Endothelial cell of umbilical vein (primary cell): ENCODE measurements at regions not wholly inside any gene's neighbourhood (a gene's known extent, or its start where the extent isn't known, plus 50 kb on each side); places are given as distances from the start of the nearest gene placed in this dataset.

Experiments
- BruUV-seq: library from RNA; stranded (reverse); fragments of 400-500 nt; replicated peaks from 2 replicates; lab custom pipeline; 2021; lab: Mats Ljungman, UMichigan
- CTCF ChIA-PET: fragments of 300-600, 350-600 bp; sonication (Branson Sonifier 250); formaldehyde crosslinking; loops from one replicate; lab custom pipeline; 2021; ENCODE audit warnings: antibody characterized with exemption, inconsistent platforms; lab: Charles Lee
- POLR2A ChIA-PET: fragments of 300-600, 350-600 bp; sonication (Branson Sonifier 250); formaldehyde crosslinking; loops from one replicate; lab custom pipeline; 2021; ENCODE audit warnings: antibody characterized with exemption, inconsistent platforms; lab: Charles Lee
- DNase-seq: peaks from one replicate; pipeline ENCODE4 v3.0.0-alpha.2; 2011; ENCODE audit warnings: low read depth, low spot score
- FAIRE-seq: peaks from 2 replicates; lab custom pipeline; 2011; peaks lifted over from hg19 to GRCh38; lab: Jason Lieb, UNC
- H2AFZ ChIP-seq: 2 replicates; pipeline ENCODE4 v1.6.0; 2012; ENCODE audit warnings: low read depth, low read length, control low read depth, inconsistent platforms
- H3K27ac ChIP-seq: 2 replicates; pipeline ENCODE4 v1.5.1; 2011; ENCODE audit warnings: low read depth, mild to moderate bottlenecking, control low read depth, low read length, moderate library complexity; ENCODE audit not compliant: insufficient read depth
- H3K27me3 ChIP-seq, 2 experiments: 2 replicates each; pipeline versions ENCODE4 v1.6.0 to v1.6.1; 2011; ENCODE audit warnings: low read length in 2 of 2, mixed read lengths in 1 of 2; ENCODE audit not compliant: control insufficient read depth in 2 of 2, insufficient read depth in 2 of 2
- H3K36me3 ChIP-seq, 2 experiments: 2 replicates in 1 of 2; 3 replicates in 1 of 2; pipeline ENCODE4 v1.5.1; 2011; ENCODE audit warnings: low read length in 2 of 2, mild to moderate bottlenecking in 1 of 2, moderate library complexity in 1 of 2; ENCODE audit not compliant: control insufficient read depth in 2 of 2, insufficient read depth in 2 of 2; ENCODE audit errors: extremely low read depth in 1 of 2
- H3K4me1 ChIP-seq: 3 replicates; pipeline ENCODE4 v1.5.1; 2011; ENCODE audit warnings: mild to moderate bottlenecking, low read length; ENCODE audit not compliant: control insufficient read depth, insufficient read depth; ENCODE audit errors: extremely low read depth
- H3K4me2 ChIP-seq: 2 replicates; pipeline ENCODE4 v1.6.1; 2011; ENCODE audit warnings: low read length, control low read depth, mixed read lengths; ENCODE audit not compliant: insufficient read depth
- H3K4me3 ChIP-seq, 3 experiments: fragments of 200-600 bp in 1 of 3; sonication (generic), shearing (Covaris generic) in 1 of 3; replicated peaks in 1 of 3; 2 replicates each; pipeline ENCODE4 v1.5.1; 2011 to 2016; ENCODE audit warnings: control low read depth in 3 of 3, low read length in 3 of 3, mild to moderate bottlenecking in 2 of 3, inconsistent platforms in 1 of 3, low read depth in 1 of 3, moderate library complexity in 1 of 3; ENCODE audit not compliant: insufficient read depth in 1 of 3
- H3K79me2 ChIP-seq: 2 replicates; pipeline ENCODE4 v1.6.0; 2012; ENCODE audit warnings: low read length, inconsistent platforms; ENCODE audit not compliant: control insufficient read depth, insufficient read depth
- H3K9ac ChIP-seq: replicated peaks from 2 replicates; pipeline ENCODE3; 2011; ENCODE audit warnings: low read length, control low read depth; ENCODE audit not compliant: insufficient read depth; ENCODE audit errors: extremely low read depth
- H3K9me1 ChIP-seq: replicated peaks from 3 replicates; pipeline ENCODE4 v1.6.0; 2011; ENCODE audit warnings: mild to moderate bottlenecking, low read length; ENCODE audit not compliant: control insufficient read depth, insufficient read depth; ENCODE audit errors: extremely low read depth
- H3K9me3 ChIP-seq: replicated peaks from 2 replicates; pipeline ENCODE4 v1.5.1; 2012; ENCODE audit warnings: low read length, inconsistent platforms; ENCODE audit not compliant: control insufficient read depth, insufficient read depth
- H4K20me1 ChIP-seq: replicated peaks from 2 replicates; pipeline ENCODE3; 2011; ENCODE audit warnings: mild to moderate bottlenecking, low read length; ENCODE audit not compliant: control insufficient read depth, insufficient read depth; ENCODE audit errors: extremely low read depth
- EZH2 ChIP-seq: IDR thresholded peaks from 2 replicates; pipeline ENCODE4 v1.6.1; 2012; ENCODE audit warnings: borderline replicate concordance, low read depth, mild to moderate bottlenecking, moderate library complexity, low read length, inconsistent platforms; ENCODE audit not compliant: severe bottlenecking
- FOS ChIP-seq: IDR thresholded peaks from 2 replicates; pipeline ENCODE4 v1.6.1; 2011; ENCODE audit warnings: mild to moderate bottlenecking, low read length, moderate library complexity, borderline replicate concordance; ENCODE audit not compliant: insufficient read depth
- GATA2 ChIP-seq: IDR thresholded peaks from 2 replicates; pipeline ENCODE4 v1.7.0; 2011; ENCODE audit warnings: low read depth, mild to moderate bottlenecking, moderate library complexity, mixed read lengths, low read length; ENCODE audit not compliant: insufficient read length, insufficient read depth
- JUN ChIP-seq: IDR thresholded peaks from 2 replicates; pipeline ENCODE4 v1.6.1; 2011; ENCODE audit warnings: borderline replicate concordance, low read depth; ENCODE audit not compliant: insufficient read length, insufficient read depth
- MYC ChIP-seq: IDR thresholded peaks from one replicate; pipeline ENCODE4 v1.6.1; 2011; ENCODE audit warnings: mild to moderate bottlenecking, low read depth, low read length
- POLR2A ChIP-seq: IDR thresholded peaks from 2 replicates; pipeline ENCODE4 v1.6.1; 2012; ENCODE audit warnings: low read depth, mild to moderate bottlenecking, control low read depth, low read length
- POLR2AphosphoS5 ChIP-seq: IDR thresholded peaks from 2 replicates; pipeline ENCODE4 v1.6.1; 2012; ENCODE audit warnings: low read depth, mild to moderate bottlenecking, control low read depth, low read length, moderate library complexity; ENCODE audit not compliant: insufficient read depth
- dilution Hi-C: fragments of 300-500 bp; cut with MboI; formaldehyde crosslinking; loops from one replicate; pipeline ENCODE4 v1.15.0; 2019; ENCODE audit warnings: low sequenced_read_pairs; ENCODE audit not compliant: extremely low pct_ligation_motif_present
- intact Hi-C: fragments of 100-400 bp; cut with micrococcal nuclease; formaldehyde crosslinking; loops from one replicate; pipeline ENCODE4 v1.10.0; 2022
- TF ChIP-seq, protein P1 (sequence below): IDR thresholded peaks from 2 replicates; pipeline ENCODE4 v1.6.1; 2011; ENCODE audit not compliant: insufficient read depth, insufficient read length
- TF ChIP-seq, protein P2 (sequence below), 2 donors: IDR thresholded peaks; 1 replicate in 1 of 2; 2 replicates in 1 of 2; pipeline ENCODE4 v1.5.1; 2011; ENCODE audit warnings: low read length in 2 of 2, mild to moderate bottlenecking in 2 of 2, moderate library complexity in 2 of 2, control low read depth in 1 of 2, inconsistent platforms in 1 of 2, low read depth in 1 of 2; ENCODE audit not compliant: insufficient read depth in 1 of 2; ENCODE audit errors: extremely low read depth in 1 of 2

DNA sequence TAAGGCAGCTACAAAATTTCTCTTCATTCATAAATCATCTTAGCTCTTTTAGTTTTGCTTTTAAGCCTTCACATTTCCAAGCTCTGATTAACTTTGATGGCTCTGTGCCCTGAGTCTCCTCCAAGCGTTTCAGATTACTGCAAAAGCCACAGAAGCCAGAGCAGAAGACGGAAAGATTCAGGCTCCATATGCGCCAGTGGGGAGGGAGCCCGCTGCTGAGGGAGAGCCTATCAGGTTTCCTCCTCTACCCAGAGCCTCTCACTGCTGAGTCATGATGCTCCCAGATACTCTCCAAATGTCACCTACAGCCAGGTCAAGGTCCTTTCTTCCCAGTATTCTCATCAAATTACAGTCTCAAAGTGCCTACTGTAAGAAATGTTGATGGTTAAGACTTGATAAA, 193.6 kb downstream of the RAP2A start:
- H3K9me3 ChIP-seq: no peaks in the 10 kb centered on the region

More for the DNA sequence above, 193.6 kb downstream of the RAP2A start:
- H3K27ac ChIP-seq: no peak overlapping the region
- H3K36me3 ChIP-seq: no peaks in the 10 kb centered on the region
- H3K79me2 ChIP-seq: no peaks in the 10 kb centered on the region
- H3K4me1 ChIP-seq: no peaks in the 10 kb centered on the region
- no peak overlapping the region for H2AFZ ChIP-seq
- H4K20me1 ChIP-seq: no peaks in the 10 kb centered on the region
- H3K9me1 ChIP-seq: no peaks in the 10 kb centered on the region
- intact Hi-C loops (no loop called here), dilution Hi-C loops (no loop called here)
- FAIRE-seq: no peak
- no TSS peak for BruUV-seq
- ChIA-PET CTCF (no interaction called here), POLR2A (no interaction called here)
- no peak overlapping the region for H3K9ac ChIP-seq
- DNase-seq: no peak
- TF ChIP-seq EZH2: no peak
- no peak for TF ChIP-seq POLR2AphosphoS5
- TF ChIP-seq POLR2A: no peak
- no peak for TF ChIP-seq GATA2
- TF ChIP-seq, protein P1, sequence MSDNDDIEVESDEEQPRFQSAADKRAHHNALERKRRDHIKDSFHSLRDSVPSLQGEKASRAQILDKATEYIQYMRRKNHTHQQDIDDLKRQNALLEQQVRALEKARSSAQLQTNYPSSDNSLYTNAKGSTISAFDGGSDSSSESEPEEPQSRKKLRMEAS: no peak
- TF ChIP-seq, protein P2, sequence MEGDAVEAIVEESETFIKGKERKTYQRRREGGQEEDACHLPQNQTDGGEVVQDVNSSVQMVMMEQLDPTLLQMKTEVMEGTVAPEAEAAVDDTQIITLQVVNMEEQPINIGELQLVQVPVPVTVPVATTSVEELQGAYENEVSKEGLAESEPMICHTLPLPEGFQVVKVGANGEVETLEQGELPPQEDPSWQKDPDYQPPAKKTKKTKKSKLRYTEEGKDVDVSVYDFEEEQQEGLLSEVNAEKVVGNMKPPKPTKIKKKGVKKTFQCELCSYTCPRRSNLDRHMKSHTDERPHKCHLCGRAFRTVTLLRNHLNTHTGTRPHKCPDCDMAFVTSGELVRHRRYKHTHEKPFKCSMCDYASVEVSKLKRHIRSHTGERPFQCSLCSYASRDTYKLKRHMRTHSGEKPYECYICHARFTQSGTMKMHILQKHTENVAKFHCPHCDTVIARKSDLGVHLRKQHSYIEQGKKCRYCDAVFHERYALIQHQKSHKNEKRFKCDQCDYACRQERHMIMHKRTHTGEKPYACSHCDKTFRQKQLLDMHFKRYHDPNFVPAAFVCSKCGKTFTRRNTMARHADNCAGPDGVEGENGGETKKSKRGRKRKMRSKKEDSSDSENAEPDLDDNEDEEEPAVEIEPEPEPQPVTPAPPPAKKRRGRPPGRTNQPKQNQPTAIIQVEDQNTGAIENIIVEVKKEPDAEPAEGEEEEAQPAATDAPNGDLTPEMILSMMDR (IDR thresholded peaks at IDR 0.05; ENCODE audit: extremely low read depth in 1 of 2, insufficient read depth in 1 of 2, low read depth in 1 of 2, low read length in 2 of 2): no peak
- no peak for TF ChIP-seq JUN
- no peak for TF ChIP-seq FOS
- no peak for TF ChIP-seq MYC
- H3K27me3 ChIP-seq: peaks cover 0 to 9% of the 10 kb centered on the region in 2 experiments
- no peak overlapping the region for H3K4me2 ChIP-seq
- no peak overlapping the region for H3K4me3 ChIP-seq
